ENCODE measurements at regions not wholly inside any gene's neighbourhood (a gene's known extent, or its start where the extent isn't known, plus 50 kb on each side); places are given as distances from the start of the nearest gene placed in this dataset.
"Not testable (repeated sequence)": the region's sequence is repeated elsewhere in the genome, so short reads cannot be mapped to it uniquely, and the experiment has no call there.

- TF ChIP-seq YY1 (IDR thresholded peaks at IDR 0.05; ENCODE audit: insufficient read depth, insufficient read length); ZNF274 (IDR thresholded peaks at IDR 0.05; ENCODE audit: low read depth, low read length); SUZ12 (IDR thresholded peaks at IDR 0.05; ENCODE audit: extremely low read depth, insufficient read depth, insufficient read length): not testable (repeated sequence)
Measured at GRCh38 chr3:110888625-110889375, 182.8 kb upstream of the NECTIN3 start.

Measured in NT2/D1 (cell line).